Tongue (tissue), 1 donor: ENCODE measurements at regions not wholly inside any gene's neighbourhood (a gene's known extent, or its start where the extent isn't known, plus 50 kb on each side); places are given as distances from the start of the nearest gene placed in this dataset.
"Not testable (repeated sequence)": the region's sequence is repeated elsewhere in the genome, so short reads cannot be mapped to it uniquely, and the experiment has no call there.

Experiments used
- DNase-seq: peaks from one replicate; pipeline ENCODE4 v3.0.0-alpha.2; 2015

GRCh38 chr7:153675131-153675530 is 377.1 kb upstream of the DPP6 start:
- no peak for DNase-seq

- peak; percentile 17 for DNase-seq
Measured at GRCh38 chr7:153682628-153683027, 369.6 kb upstream of the DPP6 start.

- DNase-seq: no peak
Measured at GRCh38 chr7:153696242-153696641, 356.0 kb upstream of the DPP6 start.

- no peak for DNase-seq
Measured at GRCh38 chr7:153698046-153698445, 354.2 kb upstream of the DPP6 start.

GRCh38 chr7:153701678-153702077 is 350.5 kb upstream of the DPP6 start:
- DNase-seq: no peak

- not testable (repeated sequence) for DNase-seq
Measured at GRCh38 chr7:153723892-153724291, 328.3 kb upstream of the DPP6 start.

- DNase-seq: not testable (repeated sequence)
Measured at GRCh38 chr7:153731504-153731903, 320.7 kb upstream of the DPP6 start.

- DNase-seq: not testable (repeated sequence)
Measured at GRCh38 chr7:153743434-153743833, 308.8 kb upstream of the DPP6 start.

- peak; percentile 2 for DNase-seq
Measured at GRCh38 chr7:153747969-153748368, 304.2 kb upstream of the DPP6 start.

- not testable (repeated sequence) for DNase-seq
Measured at GRCh38 chr7:153748885-153749284, 303.3 kb upstream of the DPP6 start.

GRCh38 chr7:153765869-153766268 is 286.3 kb upstream of the DPP6 start:
- not testable (repeated sequence) for DNase-seq

- DNase-seq: not testable (repeated sequence)
Measured at GRCh38 chr7:153766926-153767325, 285.3 kb upstream of the DPP6 start.

GRCh38 chr7:153772966-153773365 is 279.2 kb upstream of the DPP6 start:
- DNase-seq: no peak

GRCh38 chr7:153776940-153777339 is 275.3 kb upstream of the DPP6 start:
- not testable (repeated sequence) for DNase-seq

- not testable (repeated sequence) for DNase-seq
Measured at GRCh38 chr7:153797363-153797762, 254.8 kb upstream of the DPP6 start.

GRCh38 chr7:153808117-153808516 is 244.1 kb upstream of the DPP6 start:
- no peak for DNase-seq

GRCh38 chr7:153829525-153829924 is 222.7 kb upstream of the DPP6 start:
- no peak for DNase-seq

- peak; percentile 7 for DNase-seq
Measured at GRCh38 chr7:153832160-153832559, 220.0 kb upstream of the DPP6 start.

- DNase-seq: no peak
Measured at GRCh38 chr7:153835103-153835502, 217.1 kb upstream of the DPP6 start.

GRCh38 chr7:153835712-153836265 is 216.4 kb upstream of the DPP6 start:
- no peak for DNase-seq

- DNase-seq: no peak
Measured at GRCh38 chr7:153838591-153838990, 213.6 kb upstream of the DPP6 start.

GRCh38 chr7:153840861-153841260 is 211.3 kb upstream of the DPP6 start:
- DNase-seq: no peak

- no peak for DNase-seq
Measured at GRCh38 chr7:153847828-153848227, 204.4 kb upstream of the DPP6 start.

GRCh38 chr7:153852261-153852660 is 199.9 kb upstream of the DPP6 start:
- no peak for DNase-seq

GRCh38 chr7:153858355-153858754 is 193.8 kb upstream of the DPP6 start:
- DNase-seq: peak; percentile 20
